Activated T-helper 2 cell treated with anti-CD3 and anti-CD28 coated beads, Interferon-gamma antibody, Interleukin-2, Interleukin-4, amounts not matched to agents 10 μg/mL and 5 μg/mL and 100 μg/mL, durations not matched to agents 14 hours and 24 hours and 36 hours (primary cell): ENCODE measurements at regions not wholly inside any gene's neighbourhood (a gene's known extent, or its start where the extent isn't known, plus 50 kb on each side); places are given as distances from the start of the nearest gene placed in this dataset.
"Not testable (repeated sequence)": the region's sequence is repeated elsewhere in the genome, so short reads cannot be mapped to it uniquely, and the experiment has no call there.

ENCODE experiments used
- DNase-seq: peaks from one replicate; pipeline ENCODE4 v3.0.0; 2021; ENCODE audit warnings: low spot score
- H3K27ac Mint-ChIP-seq: one replicate; pipeline ENCODE4 v1.8.0; 2021; ENCODE audit warnings: mixed read lengths
- H3K27me3 Mint-ChIP-seq: one replicate; pipeline ENCODE4 v1.8.0; 2021; ENCODE audit warnings: low read depth, mixed read lengths
- H3K36me3 Mint-ChIP-seq: one replicate; pipeline ENCODE4 v1.8.0; 2021; ENCODE audit warnings: low read depth, mixed read lengths
- H3K4me1 Mint-ChIP-seq: one replicate; pipeline ENCODE4 v1.8.0; 2021; ENCODE audit warnings: low read depth, mixed read lengths
- H3K4me3 Mint-ChIP-seq: one replicate; pipeline ENCODE4 v1.8.0; 2021; ENCODE audit warnings: low read depth, mild to moderate bottlenecking, moderate library complexity, mixed read lengths
- H3K9me3 Mint-ChIP-seq: one replicate; pipeline ENCODE4 v1.8.0; 2021; ENCODE audit warnings: mixed read lengths
- intact Hi-C: fragments of 100-400 bp; cut with micrococcal nuclease; formaldehyde crosslinking; loops from one replicate; pipeline ENCODE4 v1.15.1; 2023

GRCh38 chr14:84483072-84483420, 1046.9 kb upstream of the FLRT2 start:
- Mint-ChIP-seq H3K4me3 (no peak overlapping the region), H3K4me1 (no peaks in the 10 kb centered on the region), H3K27me3 (no peaks in the 10 kb centered on the region), H3K9me3 (peaks cover 36% of the 10 kb centered on the region), H3K27ac (no peak overlapping the region), H3K36me3 (no peaks in the 10 kb centered on the region)
- DNase-seq: no peak
- intact Hi-C loops: no loop called here

GRCh38 chr14:84484243-84484642, 1045.7 kb upstream of the FLRT2 start:
- H3K27ac Mint-ChIP-seq, H3K4me3 Mint-ChIP-seq, DNase-seq, H3K36me3 Mint-ChIP-seq, H3K4me1 Mint-ChIP-seq, intact Hi-C loops, H3K27me3 Mint-ChIP-seq: not testable (repeated sequence)
- H3K9me3 Mint-ChIP-seq: peaks cover 37% of the 10 kb centered on the region

GRCh38 chr14:84485036-84485435, 1044.9 kb upstream of the FLRT2 start:
- H3K9me3 Mint-ChIP-seq: peaks cover 37% of the 10 kb centered on the region
- no peaks in the 10 kb centered on the region for H3K36me3 Mint-ChIP-seq
- no peaks in the 10 kb centered on the region for H3K4me1 Mint-ChIP-seq
- H3K27ac Mint-ChIP-seq: no peak overlapping the region
- no peak overlapping the region for H3K4me3 Mint-ChIP-seq
- no peaks in the 10 kb centered on the region for H3K27me3 Mint-ChIP-seq
- intact Hi-C loops: no loop called here
- no peak for DNase-seq

GRCh38 chr14:84490081-84490480, 1039.9 kb upstream of the FLRT2 start:
- intact Hi-C loops: no loop called here
- Mint-ChIP-seq H3K36me3 (no peaks in the 10 kb centered on the region), H3K27ac (no peak overlapping the region), H3K4me1 (no peaks in the 10 kb centered on the region), H3K27me3 (no peaks in the 10 kb centered on the region), H3K9me3 (peaks cover 23% of the 10 kb centered on the region), H3K4me3 (no peak overlapping the region)
- DNase-seq: no peak

GRCh38 chr14:84492685-84493084, 1037.3 kb upstream of the FLRT2 start:
- Mint-ChIP-seq H3K27me3 (no peaks in the 10 kb centered on the region), H3K4me1 (no peaks in the 10 kb centered on the region), H3K4me3 (no peak overlapping the region), H3K27ac (no peak overlapping the region), H3K9me3 (peaks cover 34% of the 10 kb centered on the region), H3K36me3 (no peaks in the 10 kb centered on the region)
- intact Hi-C loops: no loop called here
- no peak for DNase-seq

- intact Hi-C loops: no loop called here
- Mint-ChIP-seq H3K27me3 (no peaks in the 10 kb centered on the region), H3K9me3 (peaks cover 32% of the 10 kb centered on the region), H3K27ac (no peak overlapping the region), H3K36me3 (no peaks in the 10 kb centered on the region), H3K4me3 (no peak overlapping the region), H3K4me1 (no peaks in the 10 kb centered on the region)
- DNase-seq: no peak
These were observed 1036.2 kb upstream of the FLRT2 start for GRCh38 chr14:84493779-84494178.

- intact Hi-C loops: no loop called here
- no peaks in the 10 kb centered on the region for H3K4me1 Mint-ChIP-seq
- H3K27me3 Mint-ChIP-seq: no peaks in the 10 kb centered on the region
- no peak overlapping the region for H3K4me3 Mint-ChIP-seq
- H3K27ac Mint-ChIP-seq: no peak overlapping the region
- H3K9me3 Mint-ChIP-seq: peaks cover 34% of the 10 kb centered on the region
- H3K36me3 Mint-ChIP-seq: no peaks in the 10 kb centered on the region
- DNase-seq: no peak
These were observed 1033.3 kb upstream of the FLRT2 start for GRCh38 chr14:84496677-84497076.

- H3K9me3 Mint-ChIP-seq: peaks cover 41% of the 10 kb centered on the region
- H3K27ac Mint-ChIP-seq, H3K27me3 Mint-ChIP-seq, H3K4me3 Mint-ChIP-seq, DNase-seq, intact Hi-C loops, H3K36me3 Mint-ChIP-seq, H3K4me1 Mint-ChIP-seq: not testable (repeated sequence)
These were observed 1017.1 kb upstream of the FLRT2 start for GRCh38 chr14:84512823-84513222.

- Mint-ChIP-seq H3K27ac (no peak overlapping the region), H3K36me3 (no peaks in the 10 kb centered on the region), H3K9me3 (peaks cover 48% of the 10 kb centered on the region), H3K27me3 (no peaks in the 10 kb centered on the region), H3K4me1 (no peaks in the 10 kb centered on the region), H3K4me3 (no peak overlapping the region)
- no peak for DNase-seq
- intact Hi-C loops: no loop called here
These were observed 1010.1 kb upstream of the FLRT2 start for GRCh38 chr14:84519836-84520235.

GRCh38 chr14:84520711-84521338, 1009.1 kb upstream of the FLRT2 start:
- Mint-ChIP-seq H3K27me3 (no peaks in the 10 kb centered on the region), H3K36me3 (no peaks in the 10 kb centered on the region), H3K9me3 (peaks cover 50% of the 10 kb centered on the region), H3K4me3 (no peak overlapping the region), H3K27ac (no peak overlapping the region), H3K4me1 (no peaks in the 10 kb centered on the region)
- intact Hi-C loops: no loop called here
- no peak for DNase-seq

GRCh38 chr14:84523746-84524145, 1006.2 kb upstream of the FLRT2 start:
- Mint-ChIP-seq H3K27me3 (no peaks in the 10 kb centered on the region), H3K36me3 (no peaks in the 10 kb centered on the region), H3K9me3 (peaks cover 37% of the 10 kb centered on the region), H3K4me1 (no peaks in the 10 kb centered on the region), H3K27ac (no peak overlapping the region), H3K4me3 (no peak overlapping the region)
- intact Hi-C loops: no loop called here
- no peak for DNase-seq

- Mint-ChIP-seq H3K4me3 (no peak overlapping the region), H3K36me3 (no peaks in the 10 kb centered on the region), H3K4me1 (no peaks in the 10 kb centered on the region), H3K9me3 (peaks cover 28% of the 10 kb centered on the region), H3K27me3 (no peaks in the 10 kb centered on the region), H3K27ac (no peak overlapping the region)
- no peak for DNase-seq
- intact Hi-C loops: no loop called here
These were observed 1002.2 kb upstream of the FLRT2 start for GRCh38 chr14:84527706-84528105.

- DNase-seq: no peak
- H3K4me3 Mint-ChIP-seq: no peak overlapping the region
- H3K27ac Mint-ChIP-seq: no peak overlapping the region
- peaks cover 22% of the 10 kb centered on the region for H3K9me3 Mint-ChIP-seq
- no peaks in the 10 kb centered on the region for H3K27me3 Mint-ChIP-seq
- H3K36me3 Mint-ChIP-seq: no peaks in the 10 kb centered on the region
- intact Hi-C loops: no loop called here
- H3K4me1 Mint-ChIP-seq: no peaks in the 10 kb centered on the region
These were observed 997.9 kb upstream of the FLRT2 start for GRCh38 chr14:84532016-84532415.

- Mint-ChIP-seq H3K4me1 (no peaks in the 10 kb centered on the region), H3K4me3 (no peak overlapping the region), H3K27me3 (no peaks in the 10 kb centered on the region), H3K27ac (no peak overlapping the region), H3K36me3 (no peaks in the 10 kb centered on the region), H3K9me3 (peaks cover 18% of the 10 kb centered on the region)
- no peak for DNase-seq
- intact Hi-C loops: no loop called here
These were observed 996.7 kb upstream of the FLRT2 start for GRCh38 chr14:84533181-84533725.
